Testis (tissue), 2 donors: ENCODE measurements at regions not wholly inside any gene's neighbourhood (a gene's known extent, or its start where the extent isn't known, plus 50 kb on each side); places are given as distances from the start of the nearest gene placed in this dataset.

Experiments
- CTCF ChIP-seq, 3 experiments: fragments of 450-650 bp in 2 of 3; fragments of 200-600 bp in 1 of 3; sonication (generic) in 1 of 3; IDR thresholded peaks; one replicate each; pipeline ENCODE4 v1.5.1; 2016 to 2019; ENCODE audit warnings: antibody characterized with exemption in 3 of 3, mild to moderate bottlenecking in 2 of 3, moderate library complexity in 1 of 3
- POLR2A ChIP-seq: fragments of 450-650 bp; IDR thresholded peaks from one replicate; pipeline ENCODE4 v1.6.1; 2017; ENCODE audit warnings: antibody characterized with exemption, mild to moderate bottlenecking, moderate library complexity

DNA sequence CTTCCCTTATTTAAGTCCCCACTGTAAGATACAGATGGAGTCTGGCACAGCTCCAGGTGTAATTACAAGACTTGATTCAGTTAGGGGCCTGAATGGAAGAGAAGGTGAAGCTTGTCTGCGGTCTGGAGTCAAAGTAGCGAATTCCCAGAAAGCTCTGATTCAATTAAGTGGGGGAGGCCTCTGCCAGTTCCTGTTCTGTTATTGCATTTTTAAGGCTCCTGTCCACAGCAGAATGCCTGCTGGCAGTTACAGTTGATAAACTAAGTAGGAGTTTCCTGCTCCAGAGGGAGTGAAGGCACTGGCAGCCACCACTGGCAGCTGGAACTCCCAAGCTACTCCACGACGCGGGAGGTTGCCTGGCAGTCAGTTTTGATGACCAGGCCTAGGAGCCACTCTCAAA lies 181.1 kb downstream of the SOCS6 start:
- no peak for TF ChIP-seq CTCF (IDR thresholded peaks at IDR 0.05)
- no peak for TF ChIP-seq POLR2A
